MM.1S (cell line): ENCODE measurements at regions not wholly inside any gene's neighbourhood (a gene's known extent, or its start where the extent isn't known, plus 50 kb on each side); places are given as distances from the start of the nearest gene placed in this dataset.

ENCODE experiments used
- DNase-seq: peaks from one replicate; pipeline ENCODE4 v3.0.0-alpha.2; 2015
- H2AFZ ChIP-seq: fragments of 300-600 bp; sonication (generic); 2 replicates; pipeline ENCODE4 v1.6.0; 2016; ENCODE audit warnings: antibody characterized with exemption, low read length
- H3F3A ChIP-seq: fragments of 300-600 bp; sonication (generic); 2 replicates; pipeline ENCODE4 v1.6.1; 2016; ENCODE audit warnings: mild to moderate bottlenecking, antibody characterized with exemption, low read length, moderate library complexity, mixed read lengths; ENCODE audit not compliant: insufficient read depth
- H3K27ac ChIP-seq: fragments of 300-600 bp; sonication (generic); 2 replicates; pipeline ENCODE4 v1.5.1; 2016; ENCODE audit warnings: mild to moderate bottlenecking, low read length
- H3K27me3 ChIP-seq: fragments of 300-600 bp; sonication (generic); replicated peaks from 2 replicates; pipeline ENCODE4 v1.6.0; 2016; ENCODE audit warnings: low read length; ENCODE audit not compliant: insufficient read depth
- H3K36me3 ChIP-seq: fragments of 300-600 bp; sonication (generic); replicated peaks from 2 replicates; pipeline ENCODE4 v1.6.1; 2016; ENCODE audit warnings: mild to moderate bottlenecking, low read length, mixed read lengths; ENCODE audit not compliant: insufficient read depth
- H3K4me1 ChIP-seq: fragments of 300-600 bp; sonication (generic); 2 replicates; pipeline ENCODE4 v1.6.1; 2016; ENCODE audit warnings: low read length, mixed read lengths
- H3K4me2 ChIP-seq: fragments of 300-600 bp; sonication (generic); 2 replicates; pipeline ENCODE4 v1.6.0; 2016; ENCODE audit warnings: low read depth, low read length
- H3K4me3 ChIP-seq: fragments of 300-600 bp; sonication (generic); 2 replicates; pipeline ENCODE4 v1.5.1; 2016; ENCODE audit warnings: low read length, mixed read lengths
- H3K79me2 ChIP-seq: fragments of 300-600 bp; sonication (generic); 2 replicates; pipeline ENCODE4 v1.6.1; 2016; ENCODE audit warnings: mixed run types, low read length, mixed read lengths
- H3K9ac ChIP-seq: fragments of 300-600 bp; sonication (generic); 2 replicates; pipeline ENCODE4 v1.6.1; 2016; ENCODE audit warnings: low read length, mixed read lengths
- H3K9me2 ChIP-seq: fragments of 300-600 bp; sonication (generic); replicated peaks from 2 replicates; pipeline ENCODE4 v1.6.1; 2016; ENCODE audit warnings: mild to moderate bottlenecking, low read length, mixed read lengths; ENCODE audit not compliant: insufficient read depth
- H3K9me3 ChIP-seq: fragments of 300-600 bp; sonication (generic); replicated peaks from 2 replicates; pipeline ENCODE4 v1.6.1; 2016; ENCODE audit warnings: mild to moderate bottlenecking, low read length, mixed read lengths; ENCODE audit not compliant: insufficient read depth
- H4K20me1 ChIP-seq: fragments of 300-600 bp; sonication (generic); 2 replicates; pipeline ENCODE4 v1.6.1; 2016; ENCODE audit warnings: mild to moderate bottlenecking, low read length, moderate library complexity, mixed read lengths; ENCODE audit not compliant: insufficient read depth
- CTCF ChIP-seq: fragments of 300-600 bp; sonication (generic); IDR thresholded peaks from 2 replicates; pipeline ENCODE4 v1.5.1; 2016; ENCODE audit warnings: antibody characterized with exemption, low read length, mixed read lengths
- EZH2 ChIP-seq: fragments of 300-600 bp; sonication (generic); optimal IDR thresholded peaks from 2 replicates; pipeline ENCODE3; 2017; ENCODE audit warnings: low read depth, mild to moderate bottlenecking, antibody characterized with exemption, low read length, mixed read lengths
- EZH2phosphoT487 ChIP-seq: fragments of 300-600 bp; sonication (generic); IDR thresholded peaks from 2 replicates; pipeline ENCODE4 v1.6.1; 2018; ENCODE audit warnings: antibody characterized with exemption, low read length

DNA sequence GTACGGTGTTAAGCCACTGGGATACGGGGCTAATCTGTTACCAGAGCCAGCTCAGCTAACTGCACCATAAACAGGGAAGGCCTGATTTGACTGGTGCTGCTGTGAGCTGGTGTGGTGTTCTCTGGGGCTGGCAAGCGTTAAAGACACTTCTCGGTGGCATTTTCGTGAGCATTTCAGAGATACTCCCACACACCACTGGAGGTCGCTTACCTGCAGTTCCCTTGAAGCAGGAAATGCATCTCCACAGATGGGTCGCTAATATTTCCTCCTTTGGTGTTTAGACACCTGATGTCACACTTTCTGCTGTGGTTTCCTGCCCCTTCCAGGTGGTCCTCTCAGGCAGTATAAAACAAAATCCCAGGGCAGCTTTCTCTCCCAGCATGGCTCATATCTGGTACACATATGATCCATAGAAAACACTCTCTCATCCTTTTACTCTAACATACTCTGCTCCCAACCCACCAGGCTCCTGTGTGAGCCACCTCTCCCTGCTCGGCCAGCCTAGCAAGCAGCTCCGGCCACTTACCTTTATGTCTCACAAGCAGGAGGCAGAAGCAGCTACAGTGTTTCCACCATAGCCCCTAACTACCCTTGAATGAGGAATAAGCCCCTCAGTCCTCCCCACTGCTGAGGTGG is 129.9 kb upstream of the GRIN2B start:
- Histone ChIP-seq H3K9me3 (no peaks in the 10 kb centered on the region), H3K9ac (no peak overlapping the region), H3K4me2 (0 out of 2 replicates have a peak overlapping the region, but pooled peaks have one; percentile 8), H2AFZ (peak overlapping the region; percentile 25), H3K4me3 (no peak overlapping the region), H4K20me1 (no peaks in the 10 kb centered on the region), H3F3A (no peaks in the 10 kb centered on the region), H3K27ac (no peak overlapping the region), H3K27me3 (no peaks in the 10 kb centered on the region), H3K4me1 (peaks cover 4% of the 10 kb centered on the region; the same call in 1 of the 2 replicates), H3K9me2 (no peaks in the 10 kb centered on the region), H3K36me3 (no peaks in the 10 kb centered on the region), H3K79me2 (no peaks in the 10 kb centered on the region)
- TF ChIP-seq EZH2phosphoT487 (no peak), CTCF (peak; percentile 57)
- DNase-seq = peak; percentile 58

- H3K27me3 ChIP-seq = no peaks in the 10 kb centered on the region
- DNase-seq = no peak
- no peak overlapping the region for H3K4me3 ChIP-seq
- H3K27ac ChIP-seq = no peak overlapping the region
- no peaks in the 10 kb centered on the region for H3K9me2 ChIP-seq
- no peaks in the 10 kb centered on the region for H3F3A ChIP-seq
- H3K79me2 ChIP-seq = no peaks in the 10 kb centered on the region
- no peaks in the 10 kb centered on the region for H3K9me3 ChIP-seq
- H3K9ac ChIP-seq = no peak overlapping the region
- no peak overlapping the region for H2AFZ ChIP-seq
- H3K4me1 ChIP-seq = peaks cover 4% of the 10 kb centered on the region; the same call in 1 of the 2 replicates
- no peak overlapping the region for H3K4me2 ChIP-seq
- H4K20me1 ChIP-seq = no peaks in the 10 kb centered on the region
- TF ChIP-seq CTCF = no peak
- no peak for TF ChIP-seq EZH2phosphoT487
- no peak for TF ChIP-seq EZH2
- no peaks in the 10 kb centered on the region for H3K36me3 ChIP-seq
These were observed 131.6 kb upstream of the GRIN2B start for GRCh38 chr12:14113031-14113430.

DNA sequence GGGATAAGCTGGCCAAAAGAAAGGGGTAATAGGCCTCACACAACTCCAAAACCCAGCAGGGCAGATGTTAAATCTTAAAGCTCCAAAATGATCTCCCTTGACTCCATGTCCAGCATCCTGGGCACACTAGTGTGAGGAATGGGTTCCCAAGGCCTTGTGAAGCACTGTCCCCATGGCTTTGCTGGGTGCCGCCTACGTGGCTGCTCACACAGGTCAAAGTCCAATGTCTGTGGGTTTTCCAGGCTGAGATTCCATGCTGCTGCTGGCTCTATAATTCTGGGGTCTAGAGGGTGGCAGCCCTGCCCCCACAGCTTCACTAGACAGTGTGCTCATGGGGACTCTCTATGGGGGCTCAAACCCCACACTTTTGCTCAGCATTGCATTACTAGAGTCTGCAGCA is 145.3 kb upstream of the GRIN2B start:
- Histone ChIP-seq H3K9me3 (no peaks in the 10 kb centered on the region), H3K79me2 (no peaks in the 10 kb centered on the region), H4K20me1 (no peaks in the 10 kb centered on the region), H3K4me2 (no peak overlapping the region), H3F3A (no peaks in the 10 kb centered on the region), H3K27ac (no peak overlapping the region), H3K4me3 (no peak overlapping the region), H2AFZ (no peak overlapping the region), H3K4me1 (no peaks in the 10 kb centered on the region), H3K36me3 (no peaks in the 10 kb centered on the region), H3K9ac (no peak overlapping the region), H3K27me3 (no peaks in the 10 kb centered on the region), H3K9me2 (no peaks in the 10 kb centered on the region)
- no peak for TF ChIP-seq CTCF
- no peak for TF ChIP-seq EZH2phosphoT487
- no peak for TF ChIP-seq EZH2
- DNase-seq = no peak
